Nephron (organoid): ENCODE measurements at regions not wholly inside any gene's neighbourhood (a gene's known extent, or its start where the extent isn't known, plus 50 kb on each side); places are given as distances from the start of the nearest gene placed in this dataset.
A peak's percentile ranks its signal among the peaks of the same experiment; 100 is the strongest.

ENCODE experiments used
- H3K27ac Mint-ChIP-seq, 3 experiments: 2 replicates each; pipeline ENCODE4 v1.8.0; 2020; ENCODE audit warnings: mixed read lengths in 3 of 3, mild to moderate bottlenecking in 2 of 3, moderate library complexity in 1 of 3
- H3K27me3 Mint-ChIP-seq: 2 replicates; pipeline ENCODE4 v1.8.0; 2021; ENCODE audit warnings: low read depth, mild to moderate bottlenecking, moderate library complexity, mixed read lengths
- H3K36me3 Mint-ChIP-seq: 2 replicates; pipeline ENCODE4 v1.8.0; 2020; ENCODE audit warnings: low read depth, mixed read lengths
- H3K4me1 Mint-ChIP-seq: 2 replicates; pipeline ENCODE4 v1.8.0; 2020; ENCODE audit warnings: mixed read lengths
- H3K4me3 Mint-ChIP-seq, 3 experiments: 2 replicates each; pipeline ENCODE4 v1.8.0; 2020; ENCODE audit warnings: mild to moderate bottlenecking in 3 of 3, mixed read lengths in 3 of 3, moderate library complexity in 2 of 3
- H3K9me3 Mint-ChIP-seq: 2 replicates; pipeline ENCODE4 v1.8.0; 2020; ENCODE audit warnings: mixed read lengths
- TF ChIP-seq, protein P1 (sequence below), 3 experiments: fragments of 200-600 bp; sonication (generic); IDR thresholded peaks; one replicate each; pipeline ENCODE4 v1.5.0; 2021; ENCODE audit warnings: antibody characterized with exemption in 3 of 3; ENCODE audit not compliant: unreplicated experiment in 3 of 3

DNA sequence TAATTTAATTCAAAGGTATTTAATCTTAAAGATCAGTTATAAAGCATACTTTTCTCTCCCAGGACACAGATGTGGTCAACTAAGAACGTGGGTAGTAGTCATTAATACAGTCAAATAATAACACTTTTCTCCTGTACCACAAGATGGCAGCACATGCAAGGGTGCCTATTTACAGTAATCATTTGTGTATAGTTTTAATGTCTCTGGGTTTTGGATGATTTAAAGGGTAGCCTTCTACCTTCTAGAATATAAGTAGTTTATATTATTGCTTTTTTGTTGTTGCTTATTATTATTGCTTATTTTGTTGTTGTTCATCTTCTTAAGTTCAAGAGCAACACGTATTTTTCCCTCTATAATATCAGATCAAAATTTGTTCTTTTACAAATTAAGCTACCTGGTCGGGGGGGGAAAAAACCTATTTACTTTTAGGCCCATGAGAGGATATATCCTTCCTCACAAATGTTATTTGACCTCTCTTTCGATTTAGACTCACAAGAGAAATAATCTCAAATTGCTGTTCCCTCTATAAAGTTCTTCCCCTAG is 59.6 kb upstream of the SLC27A6 start:
- Mint-ChIP-seq H3K9me3 (no peaks in the 10 kb centered on the region), H3K27ac (no peak overlapping the region), H3K27me3 (peaks cover 3% of the 10 kb centered on the region), H3K4me3 (no peak overlapping the region), H3K4me1 (no peaks in the 10 kb centered on the region), H3K36me3 (no peaks in the 10 kb centered on the region)
- TF ChIP-seq, protein P1, sequence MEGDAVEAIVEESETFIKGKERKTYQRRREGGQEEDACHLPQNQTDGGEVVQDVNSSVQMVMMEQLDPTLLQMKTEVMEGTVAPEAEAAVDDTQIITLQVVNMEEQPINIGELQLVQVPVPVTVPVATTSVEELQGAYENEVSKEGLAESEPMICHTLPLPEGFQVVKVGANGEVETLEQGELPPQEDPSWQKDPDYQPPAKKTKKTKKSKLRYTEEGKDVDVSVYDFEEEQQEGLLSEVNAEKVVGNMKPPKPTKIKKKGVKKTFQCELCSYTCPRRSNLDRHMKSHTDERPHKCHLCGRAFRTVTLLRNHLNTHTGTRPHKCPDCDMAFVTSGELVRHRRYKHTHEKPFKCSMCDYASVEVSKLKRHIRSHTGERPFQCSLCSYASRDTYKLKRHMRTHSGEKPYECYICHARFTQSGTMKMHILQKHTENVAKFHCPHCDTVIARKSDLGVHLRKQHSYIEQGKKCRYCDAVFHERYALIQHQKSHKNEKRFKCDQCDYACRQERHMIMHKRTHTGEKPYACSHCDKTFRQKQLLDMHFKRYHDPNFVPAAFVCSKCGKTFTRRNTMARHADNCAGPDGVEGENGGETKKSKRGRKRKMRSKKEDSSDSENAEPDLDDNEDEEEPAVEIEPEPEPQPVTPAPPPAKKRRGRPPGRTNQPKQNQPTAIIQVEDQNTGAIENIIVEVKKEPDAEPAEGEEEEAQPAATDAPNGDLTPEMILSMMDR (IDR thresholded peaks at IDR 0.05; ENCODE audit: unreplicated experiment in 3 of 3) = peak; percentile 75 to 83 (median 82)

DNA sequence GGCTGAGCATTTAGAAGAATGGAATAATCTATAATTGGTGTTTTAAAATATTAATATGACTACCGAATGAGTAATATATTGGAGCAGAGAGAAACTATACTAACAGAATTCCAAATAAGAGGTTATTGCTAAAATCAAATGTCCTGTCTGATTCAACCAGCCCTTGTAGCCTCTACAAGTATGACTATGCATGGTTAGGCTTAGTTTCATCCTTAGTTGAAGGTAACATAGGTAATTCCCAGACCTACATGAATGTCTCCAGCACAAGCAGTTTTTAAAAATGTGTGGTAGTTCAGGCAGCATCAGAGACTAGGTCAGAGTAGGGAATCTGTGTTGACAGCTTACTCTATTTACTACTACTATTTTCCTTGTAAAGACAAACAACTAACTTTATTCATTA is 51.7 kb upstream of the SLC27A6 start:
- H3K27me3 Mint-ChIP-seq = peaks cover 3% of the 10 kb centered on the region
- no peaks in the 10 kb centered on the region for H3K4me1 Mint-ChIP-seq
- no peak overlapping the region for H3K27ac Mint-ChIP-seq
- TF ChIP-seq, protein P1 (IDR thresholded peaks at IDR 0.05; ENCODE audit: unreplicated experiment in 3 of 3) = no peak
- H3K36me3 Mint-ChIP-seq = no peaks in the 10 kb centered on the region
- H3K4me3 Mint-ChIP-seq = no peak overlapping the region
- H3K9me3 Mint-ChIP-seq = no peaks in the 10 kb centered on the region
